Suprapubic skin (tissue), 3 donors: ENCODE measurements at regions not wholly inside any gene's neighbourhood (a gene's known extent, or its start where the extent isn't known, plus 50 kb on each side); places are given as distances from the start of the nearest gene placed in this dataset.

Experiments
- EP300 ChIP-seq: sonication (generic); formaldehyde crosslinking; IDR thresholded peaks from one replicate; pipeline ENCODE4 v1.6.1; 2017; ENCODE audit warnings: antibody characterized with exemption
- POLR2A ChIP-seq, 2 donors: fragments of 450-650 bp; IDR thresholded peaks; one replicate each; pipeline ENCODE4 v1.6.1; 2017; ENCODE audit warnings: antibody characterized with exemption in 2 of 2, mild to moderate bottlenecking in 2 of 2, moderate library complexity in 2 of 2
- TF ChIP-seq, protein P1 (sequence below), 2 donors: fragments of 200-600 bp in 1 of 2; fragments of 450-650 bp in 1 of 2; sonication (generic) in 1 of 2; IDR thresholded peaks; one replicate each; pipeline ENCODE4 v1.5.1; 2016 to 2019; ENCODE audit warnings: antibody characterized with exemption in 2 of 2, mild to moderate bottlenecking in 1 of 2, moderate library complexity in 1 of 2

DNA sequence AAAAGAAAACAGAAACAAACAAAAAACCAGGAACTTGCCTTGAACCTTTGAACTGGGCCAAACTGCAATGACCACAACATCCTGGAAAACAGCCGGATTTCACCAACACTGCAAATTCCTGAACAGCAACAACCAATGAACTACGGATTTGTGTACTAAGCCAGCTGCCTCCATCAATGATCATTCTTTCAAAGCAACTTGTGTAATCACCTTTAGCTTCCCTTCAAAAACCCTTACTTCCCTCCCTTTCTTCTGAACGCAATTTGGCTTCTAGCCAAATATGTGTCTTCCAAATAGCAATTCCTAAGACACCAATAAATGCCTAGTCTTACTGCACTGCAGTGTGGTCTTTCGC is 98.5 kb upstream of the FAM47C start:
- TF ChIP-seq POLR2A (IDR thresholded peaks at IDR 0.05) (no peak), EP300 (no peak)
- TF ChIP-seq, protein P1, sequence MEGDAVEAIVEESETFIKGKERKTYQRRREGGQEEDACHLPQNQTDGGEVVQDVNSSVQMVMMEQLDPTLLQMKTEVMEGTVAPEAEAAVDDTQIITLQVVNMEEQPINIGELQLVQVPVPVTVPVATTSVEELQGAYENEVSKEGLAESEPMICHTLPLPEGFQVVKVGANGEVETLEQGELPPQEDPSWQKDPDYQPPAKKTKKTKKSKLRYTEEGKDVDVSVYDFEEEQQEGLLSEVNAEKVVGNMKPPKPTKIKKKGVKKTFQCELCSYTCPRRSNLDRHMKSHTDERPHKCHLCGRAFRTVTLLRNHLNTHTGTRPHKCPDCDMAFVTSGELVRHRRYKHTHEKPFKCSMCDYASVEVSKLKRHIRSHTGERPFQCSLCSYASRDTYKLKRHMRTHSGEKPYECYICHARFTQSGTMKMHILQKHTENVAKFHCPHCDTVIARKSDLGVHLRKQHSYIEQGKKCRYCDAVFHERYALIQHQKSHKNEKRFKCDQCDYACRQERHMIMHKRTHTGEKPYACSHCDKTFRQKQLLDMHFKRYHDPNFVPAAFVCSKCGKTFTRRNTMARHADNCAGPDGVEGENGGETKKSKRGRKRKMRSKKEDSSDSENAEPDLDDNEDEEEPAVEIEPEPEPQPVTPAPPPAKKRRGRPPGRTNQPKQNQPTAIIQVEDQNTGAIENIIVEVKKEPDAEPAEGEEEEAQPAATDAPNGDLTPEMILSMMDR (IDR thresholded peaks at IDR 0.05), result no peak
